Testis (tissue), 2 donors: ENCODE measurements at regions not wholly inside any gene's neighbourhood (a gene's known extent, or its start where the extent isn't known, plus 50 kb on each side); places are given as distances from the start of the nearest gene placed in this dataset.

Experiments
- CTCF ChIP-seq, 3 experiments: fragments of 450-650 bp in 2 of 3; fragments of 200-600 bp in 1 of 3; sonication (generic) in 1 of 3; IDR thresholded peaks; one replicate each; pipeline ENCODE4 v1.5.1; 2016 to 2019; ENCODE audit warnings: antibody characterized with exemption in 3 of 3, mild to moderate bottlenecking in 2 of 3, moderate library complexity in 1 of 3
- POLR2A ChIP-seq: fragments of 450-650 bp; IDR thresholded peaks from one replicate; pipeline ENCODE4 v1.6.1; 2017; ENCODE audit warnings: antibody characterized with exemption, mild to moderate bottlenecking, moderate library complexity

GRCh38 chr10:28250782-28251181 lies 52.1 kb downstream of the MPP7 start:
- TF ChIP-seq CTCF (IDR thresholded peaks at IDR 0.05) (peak in 1 of 3 experiments; percentile 42), POLR2A (no peak)
